NK-92 treated with Interleukin-12 subunit alpha and Interleukin-12 subunit beta, amount 100 ng/mL, for 24 hours (cell line): ENCODE measurements at regions not wholly inside any gene's neighbourhood (a gene's known extent, or its start where the extent isn't known, plus 50 kb on each side); places are given as distances from the start of the nearest gene placed in this dataset.
"Not testable (repeated sequence)": the region's sequence is repeated elsewhere in the genome, so short reads cannot be mapped to it uniquely, and the experiment has no call there.

ENCODE experiments used
- DNase-seq: peaks from one replicate; lab custom pipeline; 2025; lab: John Stamatoyannopoulos, UW

GRCh38 chr4:58368221-58368620 lies 1258.0 kb upstream of the IGFBP7 start:
- no peak for DNase-seq

DNA sequence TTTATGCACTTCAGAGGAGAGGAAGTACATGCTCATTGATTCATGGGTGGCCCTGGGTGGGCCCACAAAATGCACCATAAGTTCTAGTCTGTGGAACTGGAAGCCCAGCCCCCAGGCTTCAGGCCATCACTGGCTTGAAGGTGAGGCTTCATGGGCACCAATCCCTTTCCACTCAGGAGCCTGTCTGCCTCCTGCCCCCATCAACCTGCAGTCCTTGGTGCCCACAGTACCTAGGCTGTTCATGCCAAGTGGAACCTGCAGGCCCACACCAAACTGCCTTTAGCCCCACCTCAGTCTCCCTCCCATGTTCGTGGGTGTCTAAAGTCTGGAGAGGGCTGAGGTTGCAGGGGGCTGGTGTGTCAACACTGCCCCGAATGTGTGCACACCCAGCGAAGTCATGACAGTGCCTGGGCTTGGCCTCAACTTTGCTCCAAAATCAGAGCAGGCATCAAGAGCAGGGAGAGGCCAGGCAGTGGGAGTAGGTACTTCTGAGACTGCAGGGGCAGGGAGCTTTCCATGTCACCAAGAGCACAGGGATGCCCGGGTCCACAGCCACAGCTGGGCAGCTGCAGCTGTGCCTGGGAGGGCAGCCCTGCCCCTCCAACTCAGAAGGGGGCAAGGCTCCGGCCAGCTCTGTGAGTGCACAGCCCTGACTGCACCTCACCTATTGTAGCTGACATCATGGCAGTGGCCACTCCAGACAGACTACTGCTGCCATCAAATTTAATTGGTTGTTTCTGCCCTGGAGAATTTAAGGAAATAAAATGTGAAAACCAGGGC lies 1250.4 kb upstream of the IGFBP7 start:
- no peak for DNase-seq

- DNase-seq, result no peak
Observed at GRCh38 chr4:58359590-58359989, 1249.4 kb upstream of the IGFBP7 start.

DNA sequence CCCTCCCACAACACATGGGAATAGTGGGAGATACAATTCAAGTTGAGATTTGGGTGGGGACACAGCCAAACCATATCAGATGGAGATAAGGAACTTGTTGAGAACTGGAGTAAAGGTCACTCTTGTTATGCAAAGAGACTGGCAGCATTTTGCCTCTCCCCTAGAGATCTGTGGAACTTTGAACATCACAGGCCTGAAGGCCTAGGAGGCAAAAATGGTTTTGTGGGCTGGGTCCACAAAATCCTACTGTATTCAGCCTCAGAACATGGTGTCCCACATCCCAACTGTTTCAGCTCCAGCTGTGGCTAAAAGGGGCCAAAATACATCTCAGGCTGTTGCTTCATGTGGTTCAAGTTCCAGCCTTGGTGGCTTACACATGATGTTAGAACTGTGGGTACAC lies 1247.8 kb upstream of the IGFBP7 start:
- DNase-seq, result no peak

DNA sequence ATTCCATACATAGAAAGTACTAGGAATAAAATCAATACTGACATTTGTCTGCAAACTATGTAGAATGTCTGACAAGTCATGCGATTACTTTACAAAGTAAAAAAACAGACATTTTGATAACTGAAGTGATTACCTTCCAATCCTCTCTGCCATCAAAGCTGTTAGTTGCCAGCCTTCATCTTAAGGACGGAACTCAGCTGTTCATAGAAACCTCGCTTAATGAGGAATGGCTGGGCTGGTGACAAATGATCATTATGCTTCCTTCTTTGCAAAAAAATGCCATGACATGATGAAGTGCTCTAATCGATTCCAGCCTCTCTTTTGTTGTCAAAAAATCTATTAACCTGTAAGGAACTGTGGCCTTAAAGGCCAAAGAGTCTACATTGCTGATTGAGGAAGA lies 1214.9 kb upstream of the IGFBP7 start:
- no peak for DNase-seq

DNA sequence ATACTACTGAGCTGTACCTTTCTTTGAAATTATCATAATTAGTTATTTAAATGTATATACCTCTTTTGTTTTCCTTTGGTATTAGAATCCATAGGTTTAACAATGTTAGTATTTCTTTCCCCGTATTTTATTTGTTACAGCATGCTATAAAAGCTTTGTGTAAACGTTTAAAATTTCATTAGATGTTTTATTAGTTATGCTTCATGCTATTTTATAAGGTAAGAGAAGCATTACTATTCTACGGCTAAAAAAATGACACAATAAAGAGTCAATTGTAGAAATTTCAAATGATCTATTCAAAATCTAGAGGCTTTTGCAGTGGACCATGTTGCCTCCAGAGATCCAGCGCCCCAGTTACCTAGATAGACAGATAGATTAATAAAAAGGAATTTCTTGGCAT lies 1203.3 kb upstream of the IGFBP7 start:
- no peak for DNase-seq

GRCh38 chr4:58303456-58303855 lies 1193.3 kb upstream of the IGFBP7 start:
- DNase-seq, result no peak

DNA sequence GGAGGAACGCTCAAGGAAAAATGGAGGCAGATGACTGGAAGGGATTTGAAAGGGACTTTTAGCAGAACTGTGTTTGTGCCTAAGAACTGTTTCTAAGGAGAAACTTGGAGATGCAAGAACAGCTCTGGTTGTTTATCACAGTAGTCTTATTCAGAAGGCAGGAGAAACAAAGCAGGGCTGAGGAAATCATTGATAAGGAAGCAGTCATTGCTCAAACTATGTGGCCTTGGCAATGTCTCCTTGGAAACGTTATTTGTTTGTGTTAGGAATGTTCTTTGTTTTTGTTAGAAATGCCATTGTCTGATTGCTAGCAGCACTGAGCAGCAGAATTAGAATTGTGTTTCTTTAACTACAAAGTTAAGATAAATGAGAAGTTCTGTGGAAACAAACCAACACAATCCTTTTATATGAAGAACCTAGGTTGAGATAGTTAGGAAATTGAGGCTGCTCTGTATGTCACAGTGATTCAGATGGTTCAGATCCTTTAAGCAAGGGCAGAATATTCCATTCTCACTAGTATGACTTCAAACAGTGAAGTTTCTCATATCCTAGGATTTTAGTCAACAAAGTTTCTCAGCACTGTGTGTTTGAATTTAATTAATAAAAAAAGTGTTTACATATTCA lies 1191.3 kb upstream of the IGFBP7 start:
- no peak for DNase-seq

DNA sequence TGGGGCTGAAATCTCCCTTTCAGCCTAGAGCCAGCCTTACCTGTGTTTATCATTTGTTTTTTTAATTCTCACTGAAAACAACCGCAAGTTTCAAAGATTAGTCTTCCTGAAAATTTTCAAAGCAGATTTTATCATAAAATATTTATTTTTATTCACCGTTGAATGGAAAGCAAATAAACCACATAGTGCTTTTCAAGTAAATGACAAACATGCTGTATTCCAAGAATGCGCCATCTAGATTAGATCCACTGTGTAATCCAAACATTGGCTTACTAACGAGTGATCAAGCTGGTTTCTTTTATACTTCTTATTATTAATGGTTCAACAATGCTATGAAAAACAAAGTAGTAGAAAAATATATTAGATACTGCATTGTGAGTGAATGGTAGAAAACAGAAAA lies 1176.2 kb upstream of the IGFBP7 start:
- DNase-seq, result no peak

- DNase-seq, result not testable (repeated sequence)
Observed at GRCh38 chr4:58280928-58281327, 1170.7 kb upstream of the IGFBP7 start.

- no peak for DNase-seq
Observed at GRCh38 chr4:58275856-58276255, 1165.7 kb upstream of the IGFBP7 start.

DNA sequence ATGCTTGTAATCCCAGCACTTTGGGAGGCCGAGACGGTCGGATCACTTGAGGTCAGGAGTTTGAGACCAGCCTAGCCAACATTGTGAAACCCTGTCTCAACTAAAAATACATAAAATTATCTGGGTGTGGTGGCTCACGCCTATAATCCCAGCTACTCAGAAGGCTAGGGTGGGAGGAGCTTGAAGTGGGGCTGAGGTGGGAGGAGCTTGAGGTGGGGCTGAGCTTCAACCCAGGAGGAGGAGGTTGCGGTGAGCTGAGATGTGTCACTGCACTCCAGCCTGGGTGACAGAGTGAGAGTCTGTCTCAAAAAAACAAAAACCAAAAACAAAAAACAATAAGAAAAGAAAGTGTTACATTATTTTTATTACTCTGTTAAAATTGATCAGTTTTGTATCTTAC lies 1164.4 kb upstream of the IGFBP7 start:
- DNase-seq, result no peak

- no peak for DNase-seq
Observed at GRCh38 chr4:58272311-58272710, 1162.1 kb upstream of the IGFBP7 start.

GRCh38 chr4:58265734-58266133 lies 1155.5 kb upstream of the IGFBP7 start:
- DNase-seq, result no peak

DNA sequence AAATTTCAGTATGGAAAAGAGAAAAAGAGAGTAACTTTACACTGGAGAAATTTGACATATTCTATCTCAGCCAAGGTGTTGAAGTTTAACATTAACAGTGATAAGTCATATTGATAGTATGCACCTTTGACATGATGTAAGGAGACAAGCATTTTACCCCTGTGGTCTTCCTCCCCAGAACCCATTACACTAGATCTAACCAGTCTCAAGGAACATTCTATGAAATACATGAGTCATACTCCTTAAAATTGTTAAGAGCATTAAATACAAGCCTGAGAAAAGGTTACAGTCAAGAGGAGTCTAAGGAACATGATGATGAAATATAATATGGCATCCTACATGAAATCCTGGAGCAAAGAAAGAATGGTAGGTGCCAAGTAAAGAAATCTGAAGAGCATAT lies 1151.3 kb upstream of the IGFBP7 start:
- DNase-seq, result no peak

DNA sequence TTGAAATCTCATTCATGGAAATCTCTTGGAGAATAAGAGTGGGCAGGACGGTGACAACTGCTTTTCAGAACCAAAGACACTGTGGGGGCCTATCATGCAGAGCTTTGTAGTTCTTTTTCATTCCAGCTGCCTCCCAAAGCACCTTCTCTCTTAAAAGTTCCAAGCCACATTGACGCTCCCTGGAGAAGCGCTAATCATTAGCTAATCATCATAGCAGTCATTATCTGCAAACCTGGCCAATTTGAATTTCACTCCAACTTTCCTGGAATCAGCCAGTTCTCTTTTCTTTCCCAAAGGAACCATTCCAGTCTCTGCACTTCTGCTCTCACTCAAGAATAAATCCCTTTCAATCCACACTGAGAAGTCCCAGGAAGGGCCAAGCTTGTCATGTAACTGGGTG lies 1144.1 kb upstream of the IGFBP7 start:
- DNase-seq, result no peak

GRCh38 chr4:58252656-58253055 lies 1142.5 kb upstream of the IGFBP7 start:
- DNase-seq, result no peak

DNA sequence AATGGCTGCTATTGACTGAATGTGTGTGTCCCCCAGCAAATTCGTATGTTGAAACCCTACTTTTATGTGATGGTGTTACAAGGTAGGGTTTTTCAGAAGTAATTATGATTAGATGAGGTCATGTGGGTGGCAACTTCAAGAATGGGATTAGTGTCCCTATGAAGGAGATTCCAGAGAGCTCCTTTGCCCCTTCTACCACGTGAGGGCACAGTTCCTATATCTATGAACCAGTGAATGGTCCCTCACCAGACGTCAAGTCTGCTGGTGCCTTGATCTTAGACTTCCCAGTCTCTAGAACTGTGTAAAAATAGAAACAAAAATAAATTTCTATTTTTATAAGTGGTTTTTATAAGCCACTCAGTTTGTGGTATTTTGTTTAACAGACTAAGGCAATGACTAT lies 1137.6 kb upstream of the IGFBP7 start:
- no peak for DNase-seq

DNA sequence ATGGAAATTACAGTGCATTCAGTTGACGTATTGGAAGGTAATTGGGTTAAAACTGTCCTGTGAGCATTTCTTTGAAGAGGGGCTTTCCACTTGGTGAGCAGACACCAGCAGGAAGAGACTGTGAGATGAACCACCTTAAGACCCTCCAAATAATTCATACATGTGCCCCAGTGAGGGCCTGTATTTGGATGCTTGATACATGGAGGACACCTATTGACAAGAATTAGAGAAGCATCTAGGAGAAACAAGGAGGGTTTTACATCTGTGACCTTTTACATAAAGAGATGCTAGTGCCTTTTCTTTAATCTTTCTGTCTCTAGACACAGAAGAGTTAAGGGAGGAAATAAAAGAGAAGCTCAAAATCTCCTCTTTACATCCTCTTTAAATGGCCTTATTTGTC lies 1115.3 kb upstream of the IGFBP7 start:
- no peak for DNase-seq

DNA sequence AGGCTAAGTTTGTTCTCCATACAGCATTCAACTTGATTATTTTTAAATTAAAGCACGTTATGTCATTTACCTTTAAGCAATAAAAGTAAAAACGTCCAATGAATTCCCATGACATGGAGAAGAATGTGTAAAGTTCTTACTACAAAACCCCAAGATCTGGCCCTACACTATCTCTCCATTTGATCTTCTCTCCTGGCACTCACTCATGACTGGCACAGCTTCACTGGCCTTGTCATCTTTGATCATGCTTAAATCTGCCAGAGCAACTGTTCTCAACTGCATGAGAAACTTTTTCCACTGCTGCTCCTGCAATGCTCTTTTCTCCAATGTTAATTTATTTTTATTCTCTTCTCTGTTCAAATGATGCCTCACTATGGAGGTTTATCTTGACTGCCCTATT lies 1109.0 kb upstream of the IGFBP7 start:
- DNase-seq, result no peak

DNA sequence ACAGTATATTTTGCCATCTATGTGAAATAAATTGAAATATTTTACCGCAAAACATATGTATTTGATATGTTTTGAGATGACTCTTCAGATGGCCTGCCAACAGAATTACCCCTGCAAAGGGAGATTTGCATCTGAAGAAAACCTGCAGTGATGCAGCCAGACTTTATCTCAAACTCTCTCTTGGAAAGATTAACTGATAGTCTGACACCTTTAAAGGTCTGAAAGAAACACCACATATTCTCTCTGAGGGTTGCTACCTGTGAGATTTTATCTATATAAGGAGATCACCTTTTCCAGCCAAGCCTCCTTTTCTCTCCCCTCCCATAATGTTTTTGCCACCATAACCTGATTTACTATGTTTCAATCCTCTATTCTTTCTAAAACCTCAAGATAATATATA lies 1106.3 kb upstream of the IGFBP7 start:
- DNase-seq, result no peak

- DNase-seq, result no peak
Observed at GRCh38 chr4:58214376-58214775, 1104.2 kb upstream of the IGFBP7 start.

DNA sequence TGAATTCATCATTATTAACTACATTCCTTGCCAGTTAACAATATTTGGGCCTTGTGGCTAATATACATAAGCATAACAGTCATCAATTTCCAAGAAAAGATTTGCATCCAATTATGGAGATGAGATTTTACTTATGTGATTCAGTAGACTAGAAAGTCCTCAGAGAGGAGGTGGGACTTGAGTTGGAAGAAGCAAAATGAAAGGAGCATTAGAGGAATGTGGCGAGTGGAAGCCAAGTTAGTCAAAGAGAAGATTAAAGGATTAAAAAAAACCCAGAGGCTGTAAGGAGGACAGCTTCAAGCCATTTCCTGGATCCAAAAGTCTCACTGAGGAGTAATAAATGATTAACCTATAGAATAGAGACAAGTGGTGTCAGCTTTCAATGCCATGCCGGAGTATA lies 1099.4 kb upstream of the IGFBP7 start:
- no peak for DNase-seq

- DNase-seq, result no peak
Observed at GRCh38 chr4:58209001-58209400, 1098.8 kb upstream of the IGFBP7 start.
